Esophagus squamous epithelium (tissue), 5 donors: ENCODE measurements at regions not wholly inside any gene's neighbourhood (a gene's known extent, or its start where the extent isn't known, plus 50 kb on each side); places are given as distances from the start of the nearest gene placed in this dataset.

Source experiments
- DNase-seq: peaks from one replicate; lab custom pipeline; 2025; lab: John Stamatoyannopoulos, UW
- H3K27ac ChIP-seq, 4 donors: fragments of 200-600 bp; sonication (generic); one replicate each; pipeline ENCODE4 v1.5.1; 2016 to 2019; ENCODE audit warnings: mild to moderate bottlenecking in 1 of 4
- H3K27me3 ChIP-seq, 4 donors: fragments of 200-600 bp; sonication (generic); 1 replicate in 3 of 4; 2 replicates in 1 of 4; pipeline versions ENCODE4 v1.5.1 to v1.6.0; 2017 to 2021; ENCODE audit warnings: antibody characterized with exemption in 1 of 4
- H3K36me3 ChIP-seq, 3 donors: fragments of 200-600 bp; sonication (generic); one replicate each; pipeline ENCODE4 v1.5.1; 2016 to 2019
- H3K4me1 ChIP-seq, 3 donors: fragments of 200-600 bp; sonication (generic); one replicate each; pipeline ENCODE4 v1.5.1; 2017 to 2019
- H3K4me3 ChIP-seq, 4 donors: fragments of 200-600 bp; sonication (generic); 1 replicate in 3 of 4; 2 replicates in 1 of 4; pipeline ENCODE4 v1.5.1; 2016 to 2019; ENCODE audit warnings: mild to moderate bottlenecking in 2 of 4, moderate library complexity in 1 of 4
- H3K9me3 ChIP-seq, 3 donors: fragments of 200-600 bp; sonication (generic); one replicate each; pipeline ENCODE4 v1.5.1; 2016 to 2019
- POLR2A ChIP-seq, 4 donors: fragments of 450-650 bp; IDR thresholded peaks; one replicate each; pipeline ENCODE4 v1.6.1; 2017; ENCODE audit warnings: antibody characterized with exemption in 4 of 4, mild to moderate bottlenecking in 4 of 4, moderate library complexity in 3 of 4
- WGBS, 2 donors: methylation state at CpG; one replicate each; pipeline ENCODE4 v1.1.5; 2018; 5-methylcytosine and 5-hydroxymethylcytosine counted together
- intact Hi-C: fragments of 100-400 bp; cut with DNase I; formaldehyde crosslinking; loops from one replicate; pipeline ENCODE4 v1.15.0; 2022
- TF ChIP-seq, protein P1 (sequence below), 6 experiments: fragments of 450-650 bp in 4 of 6; fragments of 200-600 bp in 2 of 6; sonication (generic) in 2 of 6; IDR thresholded peaks; one replicate each; pipeline ENCODE4 v1.5.1; 2016 to 2019; ENCODE audit warnings: antibody characterized with exemption in 6 of 6, mild to moderate bottlenecking in 4 of 6, moderate library complexity in 4 of 6
- donor health status: DM: yes; HTN: yes; CAD: no.

DNA sequence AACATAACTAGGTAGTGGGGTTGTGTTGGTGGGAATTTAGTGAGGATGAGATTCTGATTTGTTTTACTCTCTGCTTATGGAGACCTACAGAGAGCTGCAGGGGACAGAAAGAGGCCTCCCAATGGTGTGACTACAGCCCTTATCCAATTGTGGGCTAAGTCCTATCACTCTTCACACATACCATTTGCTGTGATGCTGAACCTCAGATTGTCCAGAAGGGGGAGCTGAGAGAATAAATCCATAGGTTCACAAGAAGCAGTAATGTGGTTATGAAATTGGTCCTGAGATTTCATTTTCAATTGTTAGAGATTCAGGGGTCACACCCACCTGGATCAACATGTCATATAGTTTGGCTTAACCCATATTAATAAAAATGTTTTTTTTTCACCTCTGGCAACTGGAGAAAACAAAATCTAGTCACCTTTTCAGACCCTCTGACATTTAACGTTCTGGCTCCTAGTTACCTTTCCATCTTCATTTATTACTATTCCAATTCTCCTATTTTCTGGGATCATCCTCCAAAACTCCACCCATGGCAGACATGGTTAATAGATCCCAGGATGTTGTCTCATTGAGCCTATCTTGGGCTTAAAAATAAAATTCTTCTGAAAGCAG, 53.3 kb upstream of the PTPN5 start:
- DNase-seq = no peak
- H3K4me1 ChIP-seq = no peaks in the 10 kb centered on the region
- no peak overlapping the region for H3K4me3 ChIP-seq
- no peak overlapping the region for H3K27ac ChIP-seq
- 56 to 88% methylated on average over 1 of the region's 1 CpG for WGBS, 2 donors
- TF ChIP-seq, protein P1, sequence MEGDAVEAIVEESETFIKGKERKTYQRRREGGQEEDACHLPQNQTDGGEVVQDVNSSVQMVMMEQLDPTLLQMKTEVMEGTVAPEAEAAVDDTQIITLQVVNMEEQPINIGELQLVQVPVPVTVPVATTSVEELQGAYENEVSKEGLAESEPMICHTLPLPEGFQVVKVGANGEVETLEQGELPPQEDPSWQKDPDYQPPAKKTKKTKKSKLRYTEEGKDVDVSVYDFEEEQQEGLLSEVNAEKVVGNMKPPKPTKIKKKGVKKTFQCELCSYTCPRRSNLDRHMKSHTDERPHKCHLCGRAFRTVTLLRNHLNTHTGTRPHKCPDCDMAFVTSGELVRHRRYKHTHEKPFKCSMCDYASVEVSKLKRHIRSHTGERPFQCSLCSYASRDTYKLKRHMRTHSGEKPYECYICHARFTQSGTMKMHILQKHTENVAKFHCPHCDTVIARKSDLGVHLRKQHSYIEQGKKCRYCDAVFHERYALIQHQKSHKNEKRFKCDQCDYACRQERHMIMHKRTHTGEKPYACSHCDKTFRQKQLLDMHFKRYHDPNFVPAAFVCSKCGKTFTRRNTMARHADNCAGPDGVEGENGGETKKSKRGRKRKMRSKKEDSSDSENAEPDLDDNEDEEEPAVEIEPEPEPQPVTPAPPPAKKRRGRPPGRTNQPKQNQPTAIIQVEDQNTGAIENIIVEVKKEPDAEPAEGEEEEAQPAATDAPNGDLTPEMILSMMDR (IDR thresholded peaks at IDR 0.05) = peak in 5 of 6 experiments; percentile 30 to 56 (median 32)
- TF ChIP-seq POLR2A (IDR thresholded peaks at IDR 0.05) = no peak
- H3K36me3 ChIP-seq = no peaks in the 10 kb centered on the region
- peaks cover 0 to 3% (median 0%) of the 10 kb centered on the region in 4 donors for H3K27me3 ChIP-seq
- intact Hi-C loops = no loop called here
- H3K9me3 ChIP-seq = peaks cover 0 to 8% (median 0%) of the 10 kb centered on the region in 3 donors
